Kidney (tissue), 13 donors: ENCODE measurements at regions not wholly inside any gene's neighbourhood (a gene's known extent, or its start where the extent isn't known, plus 50 kb on each side); places are given as distances from the start of the nearest gene placed in this dataset.

ENCODE experiments used
- DNase-seq, 5 donors: peaks; one replicate each; pipeline ENCODE4 v3.0.0-alpha.2; 2013 to 2020
- FAIRE-seq: peaks from 2 replicates; lab custom pipeline; 2012; peaks lifted over from hg19 to GRCh38; lab: Jason Lieb, UNC
- H3K27ac ChIP-seq, 2 donors: one replicate each; pipeline ENCODE4 v1.7.0; 2013; ENCODE audit warnings: low read depth in 2 of 2, low read length in 2 of 2, inconsistent platforms in 1 of 2
- H3K27me3 ChIP-seq: one replicate; pipeline ENCODE4 v1.7.1; 2013; ENCODE audit warnings: low read length, inconsistent platforms; ENCODE audit not compliant: control insufficient read depth, insufficient read depth
- H3K36me3 ChIP-seq, 3 donors: one replicate each; pipeline versions ENCODE4 v1.7.0 to v1.7.1; 2013; ENCODE audit warnings: low read length in 3 of 3, control low read depth in 1 of 3, inconsistent platforms in 1 of 3; ENCODE audit not compliant: insufficient read depth in 3 of 3, control insufficient read depth in 2 of 3
- H3K4me1 ChIP-seq, 3 donors: one replicate each; pipeline versions ENCODE4 v1.7.0 to v1.7.1; 2013; ENCODE audit warnings: low read length in 3 of 3, inconsistent platforms in 1 of 3, low read depth in 1 of 3; ENCODE audit not compliant: control insufficient read depth in 2 of 3, insufficient read depth in 2 of 3
- H3K4me3 ChIP-seq, 3 donors: one replicate each; pipeline versions ENCODE4 v1.7.0 to v1.8.1; 2013; ENCODE audit warnings: low read length in 3 of 3, control low read depth in 1 of 3, inconsistent platforms in 1 of 3
- H3K9ac ChIP-seq, 3 donors: one replicate each; pipeline versions ENCODE4 v1.7.0 to v1.7.1; 2013; ENCODE audit warnings: low read length in 3 of 3, control low read depth in 1 of 3, inconsistent platforms in 1 of 3
- H3K9me3 ChIP-seq, 3 donors: one replicate each; pipeline versions ENCODE4 v1.7.0 to v1.7.1; 2013; ENCODE audit warnings: low read length in 3 of 3, control low read depth in 1 of 3, inconsistent platforms in 1 of 3; ENCODE audit not compliant: control insufficient read depth in 2 of 3, insufficient read depth in 1 of 3
- CTCF ChIP-seq: IDR thresholded peaks from 3 replicates; pipeline ENCODE4 v1.5.1; 2012; ENCODE audit warnings: mild to moderate bottlenecking, moderate library complexity, borderline replicate concordance; ENCODE audit not compliant: insufficient read depth; ENCODE audit errors: extremely low read depth
- intact Hi-C: fragments of 100-400 bp; cut with DNase I; formaldehyde crosslinking; loops from one replicate; pipeline ENCODE4 v1.11.1; 2022
- donor health status: control.
- donor health status: control.
- donor health status: control.
- donor health status: control.
- donor health status: control.
- donor health status: DM: yes; HTN: yes; CAD: no.
- donor health status: Normal renal cell carcinoma (clear cell type).

GRCh38 chr16:64172226-64172625, 949.6 kb downstream of the CDH11 start:
- no peak for FAIRE-seq
- Histone ChIP-seq H3K36me3 (no peaks in the 10 kb centered on the region), H3K9me3 (peaks cover 0 to 1% (median 0%) of the 10 kb centered on the region in 3 donors), H3K4me1 (no peaks in the 10 kb centered on the region), H3K4me3 (no peak overlapping the region), H3K9ac (no peak overlapping the region), H3K27ac (no peak overlapping the region), H3K27me3 (no peaks in the 10 kb centered on the region)
- intact Hi-C loops = no loop called here
- DNase-seq = no peak
- TF ChIP-seq CTCF = no peak

- FAIRE-seq (no peak), DNase-seq (no peak)
- no peak for TF ChIP-seq CTCF
- Histone ChIP-seq H3K9me3 (no peaks in the 10 kb centered on the region), H3K4me3 (no peak overlapping the region), H3K36me3 (no peaks in the 10 kb centered on the region), H3K27ac (no peak overlapping the region), H3K27me3 (no peaks in the 10 kb centered on the region), H3K9ac (no peak overlapping the region), H3K4me1 (no peaks in the 10 kb centered on the region)
- intact Hi-C loops = no loop called here
These were observed 950.2 kb downstream of the CDH11 start for GRCh38 chr16:64171632-64172031.

- DNase-seq = no peak
- Histone ChIP-seq H3K4me3 (no peak overlapping the region), H3K9ac (no peak overlapping the region), H3K9me3 (no peaks in the 10 kb centered on the region), H3K27me3 (no peaks in the 10 kb centered on the region), H3K36me3 (no peaks in the 10 kb centered on the region), H3K4me1 (no peaks in the 10 kb centered on the region), H3K27ac (no peak overlapping the region)
- no peak for TF ChIP-seq CTCF
- intact Hi-C loops = no loop called here
- no peak for FAIRE-seq
These were observed 953.5 kb downstream of the CDH11 start for GRCh38 chr16:64168371-64168770.

GRCh38 chr16:64167936-64168335, 953.9 kb downstream of the CDH11 start:
- Histone ChIP-seq H3K9me3 (no peaks in the 10 kb centered on the region), H3K27me3 (no peaks in the 10 kb centered on the region), H3K4me3 (no peak overlapping the region), H3K9ac (no peak overlapping the region), H3K4me1 (no peaks in the 10 kb centered on the region), H3K36me3 (no peaks in the 10 kb centered on the region), H3K27ac (no peak overlapping the region)
- no peak for TF ChIP-seq CTCF
- FAIRE-seq (no peak), DNase-seq (no peak)
- intact Hi-C loops = no loop called here
